ENCODE measurements at regions not wholly inside any gene's neighbourhood (a gene's known extent, or its start where the extent isn't known, plus 50 kb on each side); places are given as distances from the start of the nearest gene placed in this dataset.

GRCh38 chr2:129709956-129710598 is 269.4 kb upstream of the RAB6C start:
- TF ChIP-seq CTCF (conservative IDR thresholded peaks at IDR 0.05; ENCODE audit: low read depth, low read length) (no peak), EZH2 (IDR thresholded peaks at IDR 0.05; ENCODE audit: borderline replicate concordance, low read depth, low read length, poor library complexity, severe bottlenecking) (no peak)

Measured in A673 (cell line).